ENCODE measurements at regions not wholly inside any gene's neighbourhood (a gene's known extent, or its start where the extent isn't known, plus 50 kb on each side); places are given as distances from the start of the nearest gene placed in this dataset.

DNA sequence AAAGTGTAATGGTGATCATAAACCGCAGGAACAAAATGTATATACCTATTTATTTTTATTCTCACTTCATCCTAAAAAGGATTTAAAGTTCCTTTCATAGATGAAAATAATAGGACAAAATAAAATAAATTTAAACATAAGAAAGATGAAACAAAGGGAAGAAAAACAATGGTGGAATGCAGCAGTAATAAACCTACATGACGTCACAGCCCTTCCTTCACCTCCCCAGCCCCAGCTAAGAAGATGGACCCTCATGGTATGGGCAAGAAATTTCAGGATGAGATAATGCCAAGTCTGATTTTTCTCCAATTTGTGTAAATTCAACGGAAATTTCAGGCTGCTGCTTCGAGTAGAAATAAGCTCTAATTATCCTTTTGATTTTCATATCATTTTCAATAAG is 381.0 kb downstream of the LRIG3 start:
- Histone ChIP-seq H2AFZ (replicated peaks; ENCODE audit: low read length, poor library complexity) (no peak overlapping the region), H2AK5ac (ENCODE audit: low read depth, low read length) (peak overlapping the region; percentile 62; the same call in 1 of the 2 replicates), H3K9ac (ENCODE audit: low read depth, low read length) (no peak overlapping the region), H2BK20ac (ENCODE audit: low read depth, low read length) (peak overlapping the region; percentile 82), H3K14ac (replicated peaks; ENCODE audit: low read depth, low read length) (no peak overlapping the region; the same call in 1 of the 2 replicates), H3K9me3 (ENCODE audit: control insufficient read depth, insufficient read depth, low read length) (no peaks in the 10 kb centered on the region), H4K5ac (ENCODE audit: low read depth, low read length) (peak overlapping the region; percentile 70; the same call in 1 of the 2 replicates), H2BK120ac (ENCODE audit: low read depth, low read length) (peak overlapping the region; percentile 83), H3K9me1 (ENCODE audit: insufficient read depth, low read length) (0 out of 2 replicates have a peak, but pooled peaks cover 4% of the 10 kb centered on the region), H3K27me3 (ENCODE audit: control insufficient read depth, insufficient read depth, low read length) (no peaks in the 10 kb centered on the region), H3K79me1 (ENCODE audit: low read depth in 1 of 2, low read length in 2 of 2) (no peaks in the 10 kb centered on the region), H3K4me2 (ENCODE audit: low read depth, low read length) (no peak overlapping the region), H3K4me1 (ENCODE audit: control insufficient read depth, insufficient read depth, low read length) (peaks cover 7% of the 10 kb centered on the region), H3K4me3 (ENCODE audit: insufficient read depth, low read depth, low read length) (no peak overlapping the region), H2BK5ac (ENCODE audit: low read depth, low read length, poor library complexity, severe bottlenecking) (peak overlapping the region; percentile 52), H4K91ac (ENCODE audit: insufficient read depth, low read depth, low read length) (peak overlapping the region; percentile 89), H3K23ac (ENCODE audit: low read depth, low read length) (no peak overlapping the region), H3K27ac (ENCODE audit: insufficient read depth, low read length) (peak overlapping the region; percentile 22; the same call in 1 of the 2 replicates), H4K8ac (ENCODE audit: low read depth in 2 of 2, low read length in 2 of 2) (peak overlapping the region; percentile 25 to 27; a peak in 1 of 4 replicates), H2BK15ac (ENCODE audit: low read depth, low read length) (peak overlapping the region; percentile 98; the same call in 2 of the 3 replicates), H2AK9ac (replicated peaks; ENCODE audit: low read depth, low read length, poor library complexity) (no peak overlapping the region), H3K56ac (ENCODE audit: extremely low read depth, insufficient read depth, low read length) (no peak overlapping the region), H4K20me1 (ENCODE audit: insufficient read depth, low read length) (no peaks in the 10 kb centered on the region), H3K36me3 (ENCODE audit: control insufficient read depth, insufficient read depth, low read length) (no peaks in the 10 kb centered on the region), H3K18ac (ENCODE audit: low read depth, low read length) (peak overlapping the region; percentile 78), H3K4ac (ENCODE audit: low read depth, low read length) (peak overlapping the region; percentile 84)
- ATAC-seq (ENCODE audit: low read depth) (no peak), DNase-seq (no peak)
- dilution Hi-C loops (cut with HindIII; ENCODE audit: low sequenced_read_pairs, unreplicated experiment), result no loop called here
- intact Hi-C loops (cut with micrococcal nuclease), result no loop called here
- TF ChIP-seq RCOR1 (IDR thresholded peaks at IDR 0.05; ENCODE audit: insufficient replicate concordance, low read length) (no peak), MAZ (IDR thresholded peaks at IDR 0.05; ENCODE audit: borderline replicate concordance, low read depth, low read length) (no peak), USF2 (IDR thresholded peaks at IDR 0.05; ENCODE audit: low read depth, low read length) (no peak), MAFK (IDR thresholded peaks at IDR 0.05; ENCODE audit: low read depth, low read length) (no peak)
- BruUV-seq (replicated peaks), result no TSS peak
- in situ Hi-C loops (cut with MboI; ENCODE audit: low sequenced_read_pairs), result loop anchor here (10.0 kb wide), 2 partner anchors 174 to 616 kb away; no protein-coding TSS in a partner anchor
- WGBS, 2 experiments (ENCODE audit: extremely low coverage in 2 of 2, insufficient read length in 1 of 2), result 100% methylated on average over 2 of the region's 4 CpGs; no CpG with 5 or more reads in 1 of the 2 experiments
- POLR2A ChIA-PET (ENCODE audit: unreplicated experiment), result no interaction called here
- CTCF ChIA-PET, result interaction anchor here (0.6 to 3.4 kb wide), 9 partner anchors 14 to 625 kb away, joined by 3 to 30 read pairs (median 5); no protein-coding TSS in a partner anchor
